T-helper 2 cell treated with Interferon-gamma antibody and Interleukin-4, amounts not matched to agents 100 ng/mL and 5 ng/mL, for 36 hours (primary cell): ENCODE measurements at regions not wholly inside any gene's neighbourhood (a gene's known extent, or its start where the extent isn't known, plus 50 kb on each side); places are given as distances from the start of the nearest gene placed in this dataset.
"Not testable (repeated sequence)": the region's sequence is repeated elsewhere in the genome, so short reads cannot be mapped to it uniquely, and the experiment has no call there.

ENCODE experiments used
- intact Hi-C: fragments of 100-400 bp; cut with micrococcal nuclease; formaldehyde crosslinking; loops from one replicate; pipeline ENCODE4 v1.15.1; 2023

GRCh38 chr13:62375653-62376052 is 960.0 kb upstream of the PCDH20 start:
- intact Hi-C loops = no loop called here

- intact Hi-C loops = no loop called here
Observed at GRCh38 chr13:62371737-62372136, 956.1 kb upstream of the PCDH20 start.

GRCh38 chr13:62367971-62368370 is 952.3 kb upstream of the PCDH20 start:
- intact Hi-C loops = not testable (repeated sequence)

- intact Hi-C loops = no loop called here
Observed at GRCh38 chr13:62360609-62361008, 945.0 kb upstream of the PCDH20 start.

- intact Hi-C loops = no loop called here
Observed at GRCh38 chr13:62358646-62358932, 942.9 kb upstream of the PCDH20 start.

- intact Hi-C loops = no loop called here
Observed at GRCh38 chr13:62357887-62358645, 942.4 kb upstream of the PCDH20 start.

GRCh38 chr13:62356977-62357376 is 941.3 kb upstream of the PCDH20 start:
- intact Hi-C loops = no loop called here

GRCh38 chr13:62337109-62337880 is 921.6 kb upstream of the PCDH20 start:
- intact Hi-C loops = no loop called here

- intact Hi-C loops = no loop called here
Observed at GRCh38 chr13:62336507-62336906, 920.9 kb upstream of the PCDH20 start.

GRCh38 chr13:62333466-62333865 is 917.8 kb upstream of the PCDH20 start:
- intact Hi-C loops = no loop called here

- intact Hi-C loops = no loop called here
Observed at GRCh38 chr13:62331384-62331783, 915.7 kb upstream of the PCDH20 start.

- intact Hi-C loops = no loop called here
Observed at GRCh38 chr13:62327367-62327766, 911.7 kb upstream of the PCDH20 start.

- intact Hi-C loops = no loop called here
Observed at GRCh38 chr13:62324842-62325241, 909.2 kb upstream of the PCDH20 start.

GRCh38 chr13:62321895-62322294 is 906.2 kb upstream of the PCDH20 start:
- intact Hi-C loops = no loop called here

- intact Hi-C loops = no loop called here
Observed at GRCh38 chr13:62321139-62321538, 905.5 kb upstream of the PCDH20 start.

GRCh38 chr13:62320129-62321108 is 904.8 kb upstream of the PCDH20 start:
- intact Hi-C loops = no loop called here

GRCh38 chr13:62309904-62310303 is 894.3 kb upstream of the PCDH20 start:
- intact Hi-C loops = no loop called here

- intact Hi-C loops = no loop called here
Observed at GRCh38 chr13:62305756-62306155, 890.1 kb upstream of the PCDH20 start.

GRCh38 chr13:62302341-62302740 is 886.7 kb upstream of the PCDH20 start:
- intact Hi-C loops = no loop called here

- intact Hi-C loops = no loop called here
Observed at GRCh38 chr13:62299988-62300387, 884.3 kb upstream of the PCDH20 start.

- intact Hi-C loops = no loop called here
Observed at GRCh38 chr13:62296812-62297211, 881.2 kb upstream of the PCDH20 start.

GRCh38 chr13:62294244-62294643 is 878.6 kb upstream of the PCDH20 start:
- intact Hi-C loops = no loop called here
